Retinal pigment epithelial cell (primary cell): ENCODE measurements at regions not wholly inside any gene's neighbourhood (a gene's known extent, or its start where the extent isn't known, plus 50 kb on each side); places are given as distances from the start of the nearest gene placed in this dataset.
A peak's percentile ranks its signal among the peaks of the same experiment; 100 is the strongest.

Source experiments
- DNase-seq: peaks from one replicate; pipeline ENCODE4 v3.0.0-alpha.2; 2010; ENCODE audit warnings: low read depth
- H3K4me3 ChIP-seq: 2 replicates; pipeline ENCODE4 v1.5.1; 2011; ENCODE audit warnings: mild to moderate bottlenecking, low read length, control low read depth, moderate library complexity
- CTCF ChIP-seq: conservative IDR thresholded peaks from 2 replicates; pipeline ENCODE4 v1.5.1; 2011; ENCODE audit warnings: low read depth, low read length, control low read depth, inconsistent platforms

- H3K4me3 ChIP-seq, result no peak overlapping the region
- TF ChIP-seq CTCF, result no peak
- no peak for DNase-seq
Measured at GRCh38 chr18:28332071-28332470, 155.1 kb upstream of the CDH2 start.

GRCh38 chr18:28331551-28331950, 154.6 kb upstream of the CDH2 start:
- peak; percentile 80 for DNase-seq
- no peak for TF ChIP-seq CTCF
- H3K4me3 ChIP-seq, result no peak overlapping the region

GRCh38 chr18:28313602-28314001, 136.7 kb upstream of the CDH2 start:
- no peak overlapping the region for H3K4me3 ChIP-seq
- no peak for TF ChIP-seq CTCF
- no peak for DNase-seq

- TF ChIP-seq CTCF, result no peak
- DNase-seq, result no peak
- no peak overlapping the region for H3K4me3 ChIP-seq
Measured at GRCh38 chr18:28288784-28289183, 111.9 kb upstream of the CDH2 start.

- no peak for TF ChIP-seq CTCF
- DNase-seq, result no peak
- no peak overlapping the region for H3K4me3 ChIP-seq
Measured at GRCh38 chr18:28287146-28287545, 110.2 kb upstream of the CDH2 start.

GRCh38 chr18:28284132-28284531, 107.2 kb upstream of the CDH2 start:
- no peak overlapping the region for H3K4me3 ChIP-seq
- DNase-seq, result no peak
- no peak for TF ChIP-seq CTCF

- H3K4me3 ChIP-seq, result no peak overlapping the region
- DNase-seq, result no peak
- no peak for TF ChIP-seq CTCF
Measured at GRCh38 chr18:28281400-28281799, 104.5 kb upstream of the CDH2 start.
